OCI-LY7 (cell line): ENCODE measurements at regions not wholly inside any gene's neighbourhood (a gene's known extent, or its start where the extent isn't known, plus 50 kb on each side); places are given as distances from the start of the nearest gene placed in this dataset.

ENCODE experiments used
- BruUV-seq: library from RNA; stranded (reverse); fragments of 400-500 nt; replicated peaks from 2 replicates; lab custom pipeline; 2021; lab: Mats Ljungman, UMichigan
- CTCF ChIA-PET: fragments of 300-600 bp; sonication (Branson Sonifier 250); formaldehyde crosslinking; loops from one replicate; lab custom pipeline; 2022; ENCODE audit warnings: antibody characterized with exemption; ENCODE audit not compliant: unreplicated experiment; lab: Charles Lee
- POLR2A ChIA-PET: fragments of 300-600 bp; sonication (Branson Sonifier 250); formaldehyde crosslinking; loops from one replicate; lab custom pipeline; 2022; ENCODE audit warnings: antibody characterized with exemption; lab: Charles Lee
- DNase-seq: peaks from one replicate; pipeline ENCODE4 v3.0.0-alpha.2; 2015; ENCODE audit warnings: low spot score
- H2AFZ ChIP-seq: fragments of 200-600 bp; sonication (generic), shearing (Covaris generic); 2 replicates; pipeline ENCODE4 v1.6.1; 2014; ENCODE audit warnings: mild to moderate bottlenecking, antibody characterized with exemption, low read length, moderate library complexity
- H3K27ac ChIP-seq: fragments of 200-600 bp; sonication (generic); 2 replicates; pipeline ENCODE4 v1.5.1; 2014; ENCODE audit warnings: mixed run types, low read depth, mild to moderate bottlenecking, moderate library complexity, low read length, inconsistent platforms; ENCODE audit not compliant: poor library complexity, severe bottlenecking
- H3K36me3 ChIP-seq: fragments of 200-600 bp; sonication (generic); 2 replicates; pipeline ENCODE4 v1.6.1; 2014; ENCODE audit warnings: mild to moderate bottlenecking, antibody characterized with exemption, low read length, moderate library complexity, mixed read lengths; ENCODE audit not compliant: insufficient read depth
- H3K4me1 ChIP-seq: fragments of 200-600 bp; sonication (generic); 2 replicates; pipeline ENCODE4 v1.5.1; 2014; ENCODE audit warnings: mild to moderate bottlenecking, low read length; ENCODE audit not compliant: insufficient read depth, poor library complexity, severe bottlenecking
- H3K4me2 ChIP-seq: fragments of 200-600 bp; sonication (generic); 2 replicates; pipeline ENCODE4 v1.6.1; 2014; ENCODE audit warnings: mild to moderate bottlenecking, low read length
- H3K4me3 ChIP-seq: fragments of 200-600 bp; sonication (generic); 2 replicates; pipeline ENCODE4 v1.5.1; 2014; ENCODE audit warnings: mild to moderate bottlenecking, low read depth, low read length; ENCODE audit not compliant: poor library complexity, severe bottlenecking
- H3K79me2 ChIP-seq: fragments of 200-600 bp; sonication (generic); 2 replicates; pipeline ENCODE4 v1.6.1; 2016; ENCODE audit warnings: low read depth, mild to moderate bottlenecking, low read length, moderate library complexity, mixed read lengths; ENCODE audit not compliant: insufficient read depth
- H3K9me2 ChIP-seq: fragments of 200-600 bp; sonication (generic); 2 replicates; pipeline ENCODE4 v1.6.1; 2016; ENCODE audit warnings: mild to moderate bottlenecking, low read length, mixed read lengths; ENCODE audit not compliant: insufficient read depth
- H3K9me3 ChIP-seq: fragments of 200-600 bp; sonication (generic); 2 replicates; pipeline ENCODE4 v1.6.1; 2014; ENCODE audit warnings: mild to moderate bottlenecking, mixed run types, low read length, mixed read lengths
- H4K20me1 ChIP-seq: fragments of 200-600 bp; sonication (generic); 2 replicates; pipeline ENCODE4 v1.6.1; 2014; ENCODE audit warnings: mild to moderate bottlenecking, antibody characterized with exemption, low read length, moderate library complexity, mixed read lengths; ENCODE audit not compliant: insufficient read depth
- CTCF ChIP-seq: fragments of 200-600 bp; sonication (generic); conservative IDR thresholded peaks from 2 replicates; pipeline ENCODE4 v1.5.1; 2014; ENCODE audit warnings: mild to moderate bottlenecking, antibody characterized with exemption, low read length, moderate library complexity, mixed read lengths
- EZH2phosphoT487 ChIP-seq: fragments of 200-600 bp; sonication (generic); IDR thresholded peaks from 2 replicates; pipeline ENCODE4 v1.6.1; 2018; ENCODE audit warnings: low read depth, borderline replicate concordance, mild to moderate bottlenecking, mixed run types, antibody characterized with exemption, low read length, moderate library complexity, mixed read lengths
- intact Hi-C: fragments of 100-400 bp; cut with micrococcal nuclease; formaldehyde crosslinking; loops from one replicate; pipeline ENCODE4 v1.10.0; 2022; ENCODE audit not compliant: unreplicated experiment

GRCh38 chr15:95259965-95260364 is 1028.6 kb downstream of the MCTP2 start:
- Histone ChIP-seq H3K9me2 (no peaks in the 10 kb centered on the region), H3K79me2 (no peaks in the 10 kb centered on the region), H3K4me1 (no peaks in the 10 kb centered on the region), H3K4me3 (no peak overlapping the region), H4K20me1 (no peaks in the 10 kb centered on the region), H2AFZ (no peak overlapping the region), H3K27ac (no peak overlapping the region), H3K9me3 (no peaks in the 10 kb centered on the region), H3K36me3 (no peaks in the 10 kb centered on the region), H3K4me2 (no peak overlapping the region)
- BruUV-seq: no TSS peak
- POLR2A ChIA-PET: no interaction called here
- intact Hi-C loops: loop anchor here (2.0 kb wide), 1 partner anchor 591 kb away; no protein-coding TSS in a partner anchor
- TF ChIP-seq CTCF (no peak), EZH2phosphoT487 (no peak)
- no peak for DNase-seq
- CTCF ChIA-PET: no interaction called here

GRCh38 chr15:95260856-95261255 is 1029.5 kb downstream of the MCTP2 start:
- ChIA-PET POLR2A (interaction anchor here (0.6 kb wide), 1 partner anchor 453 kb away, joined by 4 read pairs; no protein-coding TSS in a partner anchor), CTCF (no interaction called here)
- Histone ChIP-seq H3K36me3 (no peaks in the 10 kb centered on the region), H3K79me2 (no peaks in the 10 kb centered on the region), H3K9me3 (no peaks in the 10 kb centered on the region), H3K27ac (no peak overlapping the region), H2AFZ (no peak overlapping the region), H4K20me1 (no peaks in the 10 kb centered on the region), H3K9me2 (no peaks in the 10 kb centered on the region), H3K4me2 (no peak overlapping the region), H3K4me3 (no peak overlapping the region), H3K4me1 (no peaks in the 10 kb centered on the region)
- no peak for DNase-seq
- TF ChIP-seq CTCF (no peak), EZH2phosphoT487 (no peak)
- BruUV-seq: no TSS peak
- intact Hi-C loops: no loop called here

- Histone ChIP-seq H3K9me3 (no peaks in the 10 kb centered on the region), H3K36me3 (no peaks in the 10 kb centered on the region), H3K4me2 (no peak overlapping the region), H3K9me2 (no peaks in the 10 kb centered on the region), H2AFZ (no peak overlapping the region), H3K27ac (no peak overlapping the region), H3K4me3 (no peak overlapping the region), H3K79me2 (no peaks in the 10 kb centered on the region), H3K4me1 (no peaks in the 10 kb centered on the region), H4K20me1 (no peaks in the 10 kb centered on the region)
- no peak for TF ChIP-seq CTCF
- no peak for TF ChIP-seq EZH2phosphoT487
- intact Hi-C loops: no loop called here
- no peak for DNase-seq
- no TSS peak for BruUV-seq
- ChIA-PET POLR2A (interaction anchor here (0.6 kb wide), 1 partner anchor 452 kb away, joined by 4 read pairs; no protein-coding TSS in a partner anchor), CTCF (no interaction called here)
These were observed 1030.2 kb downstream of the MCTP2 start for GRCh38 chr15:95261546-95261945.
